Neural cell (in vitro differentiated cells): ENCODE measurements at regions not wholly inside any gene's neighbourhood (a gene's known extent, or its start where the extent isn't known, plus 50 kb on each side); places are given as distances from the start of the nearest gene placed in this dataset.

Source experiments
- H2AFZ ChIP-seq: fragments of 200-600, 300-800 bp; sonication (generic), shearing (Covaris generic); 2 replicates; pipeline ENCODE4 v1.6.0; 2014; ENCODE audit warnings: low read depth, mild to moderate bottlenecking, antibody characterized with exemption, low read length, moderate library complexity
- H3F3A ChIP-seq: fragments of 200-600 bp; shearing (Covaris generic); 2 replicates; pipeline ENCODE4 v1.6.1; 2016; ENCODE audit warnings: mild to moderate bottlenecking, moderate library complexity, mixed read lengths, antibody characterized with exemption, low read length; ENCODE audit not compliant: insufficient read depth, poor library complexity, severe bottlenecking
- H3K27ac ChIP-seq: fragments of 200-600, 300-800 bp; sonication (generic), shearing (Covaris generic); 2 replicates; pipeline ENCODE4 v1.5.1; 2014; ENCODE audit warnings: mild to moderate bottlenecking, low read length, moderate library complexity
- H3K27me3 ChIP-seq: fragments of 300-800, 200-600 bp; sonication (generic), shearing (Covaris generic); 2 replicates; pipeline ENCODE4 v1.6.0; 2014; ENCODE audit warnings: mild to moderate bottlenecking, low read depth, low read length, moderate library complexity; ENCODE audit not compliant: insufficient read depth
- H3K36me3 ChIP-seq: fragments of 300-800, 200-600 bp; sonication (generic), shearing (Covaris generic); 2 replicates; pipeline ENCODE4 v1.5.1; 2014; ENCODE audit warnings: mild to moderate bottlenecking, antibody characterized with exemption, low read length, moderate library complexity; ENCODE audit not compliant: insufficient read depth
- H3K4me2 ChIP-seq: fragments of 300-800, 200-600 bp; sonication (generic), shearing (Covaris generic); 2 replicates; pipeline ENCODE4 v1.6.0; 2014; ENCODE audit warnings: mild to moderate bottlenecking, low read length
- H3K4me3 ChIP-seq: fragments of 300-800, 200-600 bp; sonication (generic), shearing (Covaris generic); 2 replicates; pipeline ENCODE4 v1.5.1; 2014; ENCODE audit warnings: mild to moderate bottlenecking, low read length, moderate library complexity
- H3K79me2 ChIP-seq: fragments of 200-600 bp; shearing (Covaris generic); replicated peaks from 2 replicates; pipeline ENCODE4 v1.6.0; 2014; ENCODE audit warnings: mild to moderate bottlenecking, low read length, moderate library complexity; ENCODE audit not compliant: insufficient read depth
- H3K9ac ChIP-seq: fragments of 300-800, 200-600 bp; sonication (generic), shearing (Covaris generic); 2 replicates; pipeline ENCODE4 v1.6.1; 2016; ENCODE audit warnings: mild to moderate bottlenecking, low read length, mixed read lengths
- H3K9me2 ChIP-seq: fragments of 200-600 bp; shearing (Covaris generic); 2 replicates; pipeline ENCODE4 v1.6.1; 2016; ENCODE audit warnings: mild to moderate bottlenecking, low read length, mixed read lengths; ENCODE audit not compliant: insufficient read depth
- H3K9me3 ChIP-seq: fragments of 200-600, 300-800 bp; sonication (generic), shearing (Covaris generic); 2 replicates; pipeline ENCODE4 v1.6.1; 2016; ENCODE audit warnings: mild to moderate bottlenecking, mixed run types, low read length, moderate library complexity, mixed read lengths
- H4K20me1 ChIP-seq: fragments of 200-600 bp; shearing (Covaris generic); 2 replicates; pipeline ENCODE4 v1.6.1; 2016; ENCODE audit warnings: mild to moderate bottlenecking, mixed run types; ENCODE audit not compliant: insufficient read depth
- CTCF ChIP-seq: fragments of 450-650 bp; IDR thresholded peaks from 2 replicates; pipeline ENCODE4 v1.5.1; 2014; ENCODE audit warnings: antibody characterized with exemption, mild to moderate bottlenecking, moderate library complexity; ENCODE audit not compliant: poor library complexity, severe bottlenecking
- EP300 ChIP-seq: fragments of 450-650 bp; conservative IDR thresholded peaks from 2 replicates; pipeline ENCODE4 v1.6.1; 2014; ENCODE audit warnings: antibody characterized with exemption, mild to moderate bottlenecking, moderate library complexity; ENCODE audit not compliant: poor library complexity, severe bottlenecking
- EZH2 ChIP-seq: fragments of 200-600, 300-800 bp; shearing (Covaris generic), sonication (generic); IDR thresholded peaks from 2 replicates; pipeline ENCODE4 v1.6.1; 2014; ENCODE audit warnings: antibody characterized with exemption, low read length, borderline replicate concordance, mild to moderate bottlenecking; ENCODE audit not compliant: insufficient read depth, poor library complexity, severe bottlenecking
- MXI1 ChIP-seq: fragments of 450-650 bp; conservative IDR thresholded peaks from 2 replicates; pipeline ENCODE4 v1.6.1; 2014; ENCODE audit warnings: antibody characterized with exemption, mild to moderate bottlenecking; ENCODE audit not compliant: poor library complexity, severe bottlenecking
- POLR2AphosphoS5 ChIP-seq: IDR thresholded peaks from 2 replicates; pipeline ENCODE4 v1.6.1; 2012
- RAD21 ChIP-seq: fragments of 450-650 bp; conservative IDR thresholded peaks from 2 replicates; pipeline ENCODE4 v1.6.1; 2014; ENCODE audit warnings: antibody characterized with exemption, mild to moderate bottlenecking, moderate library complexity
- REST ChIP-seq: IDR thresholded peaks from 2 replicates; pipeline ENCODE4 v1.6.1; 2012; ENCODE audit warnings: borderline replicate concordance
- SMC3 ChIP-seq: fragments of 450-650 bp; conservative IDR thresholded peaks from 2 replicates; pipeline ENCODE4 v1.6.1; 2014; ENCODE audit warnings: antibody characterized with exemption, mild to moderate bottlenecking, moderate library complexity; ENCODE audit not compliant: poor library complexity
- TAF1 ChIP-seq: IDR thresholded peaks from 2 replicates; pipeline ENCODE4 v1.6.1; 2012; ENCODE audit warnings: low read depth

- no peak overlapping the region for H3K27ac ChIP-seq
- TF ChIP-seq SMC3 (no peak), MXI1 (no peak), EP300 (no peak)
- no peaks in the 10 kb centered on the region for H4K20me1 ChIP-seq
- H3K9me2 ChIP-seq = no peaks in the 10 kb centered on the region
- no peak overlapping the region for H3K4me3 ChIP-seq
- H3K9me3 ChIP-seq = no peaks in the 10 kb centered on the region
- no peaks in the 10 kb centered on the region for H3K27me3 ChIP-seq
- no peaks in the 10 kb centered on the region for H3K79me2 ChIP-seq
- no peaks in the 10 kb centered on the region for H3F3A ChIP-seq
- H3K4me2 ChIP-seq = no peak overlapping the region
- no peaks in the 10 kb centered on the region for H3K36me3 ChIP-seq
- H2AFZ ChIP-seq = no peak overlapping the region
- no peak overlapping the region for H3K9ac ChIP-seq
These were observed 85.2 kb upstream of the MAFB start for GRCh38 chr20:40774252-40774651.

GRCh38 chr20:40775561-40776146 is 86.6 kb upstream of the MAFB start:
- TF ChIP-seq EZH2 (no peak), MXI1 (no peak), RAD21 (no peak), SMC3 (no peak), CTCF (no peak)
- Histone ChIP-seq H3K9me3 (no peaks in the 10 kb centered on the region), H3K36me3 (no peaks in the 10 kb centered on the region), H3K79me2 (no peaks in the 10 kb centered on the region), H3K9ac (no peak overlapping the region), H3F3A (no peaks in the 10 kb centered on the region), H4K20me1 (no peaks in the 10 kb centered on the region), H3K27me3 (no peaks in the 10 kb centered on the region), H2AFZ (no peak overlapping the region), H3K9me2 (no peaks in the 10 kb centered on the region), H3K4me2 (no peak overlapping the region), H3K4me3 (no peak overlapping the region), H3K27ac (no peak overlapping the region)

- H3F3A ChIP-seq = no peaks in the 10 kb centered on the region
- no peaks in the 10 kb centered on the region for H3K79me2 ChIP-seq
- H2AFZ ChIP-seq = no peak overlapping the region
- no peak overlapping the region for H3K9ac ChIP-seq
- H3K4me3 ChIP-seq = no peak overlapping the region
- no peak overlapping the region for H3K4me2 ChIP-seq
- no peak overlapping the region for H3K27ac ChIP-seq
- H3K9me2 ChIP-seq = no peaks in the 10 kb centered on the region
- H4K20me1 ChIP-seq = no peaks in the 10 kb centered on the region
- TF ChIP-seq SMC3 = no peak
- no peak for TF ChIP-seq EP300
- TF ChIP-seq POLR2AphosphoS5 = no peak
- TF ChIP-seq MXI1 = no peak
- no peak for TF ChIP-seq REST
- no peak for TF ChIP-seq TAF1
- no peak for TF ChIP-seq EZH2
- no peak for TF ChIP-seq CTCF
- no peak for TF ChIP-seq RAD21
- no peaks in the 10 kb centered on the region for H3K36me3 ChIP-seq
- no peaks in the 10 kb centered on the region for H3K27me3 ChIP-seq
- no peaks in the 10 kb centered on the region for H3K9me3 ChIP-seq
These were observed 87.7 kb upstream of the MAFB start for GRCh38 chr20:40776466-40777457.
